AML-193 (cell line): ENCODE measurements at regions not wholly inside any gene's neighbourhood (a gene's known extent, or its start where the extent isn't known, plus 50 kb on each side); places are given as distances from the start of the nearest gene placed in this dataset.

Experiments used
- DNase-seq, 2 experiments: peaks; one replicate each; lab custom pipeline; 2025; lab: John Stamatoyannopoulos, UW

- DNase-seq, result no peak
Observed at GRCh38 chr17:77419095-77419494, 278.3 kb downstream of the SEC14L1 start.

GRCh38 chr17:77419547-77420094, 278.9 kb downstream of the SEC14L1 start:
- DNase-seq, result no peak

- no peak for DNase-seq
Observed at GRCh38 chr17:77420095-77420803, 279.5 kb downstream of the SEC14L1 start.

- no peak for DNase-seq
Observed at GRCh38 chr17:77420804-77421629, 280.2 kb downstream of the SEC14L1 start.

GRCh38 chr17:77421630-77421972, 280.8 kb downstream of the SEC14L1 start:
- no peak for DNase-seq

- DNase-seq, result no peak
Observed at GRCh38 chr17:77422104-77422747, 281.5 kb downstream of the SEC14L1 start.

GRCh38 chr17:77422748-77423113, 282.0 kb downstream of the SEC14L1 start:
- no peak for DNase-seq

GRCh38 chr17:77423589-77424451, 283.1 kb downstream of the SEC14L1 start:
- DNase-seq, result no peak

- no peak for DNase-seq
Observed at GRCh38 chr17:77424585-77425344, 284.0 kb downstream of the SEC14L1 start.

GRCh38 chr17:77425348-77425747, 284.6 kb downstream of the SEC14L1 start:
- DNase-seq, result no peak

GRCh38 chr17:77425791-77426641, 285.2 kb downstream of the SEC14L1 start:
- DNase-seq, result no peak

- DNase-seq, result no peak
Observed at GRCh38 chr17:77426676-77427386, 286.1 kb downstream of the SEC14L1 start.

- DNase-seq, result no peak
Observed at GRCh38 chr17:77427391-77427991, 286.7 kb downstream of the SEC14L1 start.

GRCh38 chr17:77428020-77428748, 287.4 kb downstream of the SEC14L1 start:
- peak; percentile 88 to 93 for DNase-seq

- no peak for DNase-seq
Observed at GRCh38 chr17:77428749-77429368, 288.1 kb downstream of the SEC14L1 start.

- DNase-seq, result peak in 1 of 2 experiments; percentile 19
Observed at GRCh38 chr17:77429369-77429968, 288.7 kb downstream of the SEC14L1 start.
